ENCODE measurements at regions not wholly inside any gene's neighbourhood (a gene's known extent, or its start where the extent isn't known, plus 50 kb on each side); places are given as distances from the start of the nearest gene placed in this dataset.

DNA sequence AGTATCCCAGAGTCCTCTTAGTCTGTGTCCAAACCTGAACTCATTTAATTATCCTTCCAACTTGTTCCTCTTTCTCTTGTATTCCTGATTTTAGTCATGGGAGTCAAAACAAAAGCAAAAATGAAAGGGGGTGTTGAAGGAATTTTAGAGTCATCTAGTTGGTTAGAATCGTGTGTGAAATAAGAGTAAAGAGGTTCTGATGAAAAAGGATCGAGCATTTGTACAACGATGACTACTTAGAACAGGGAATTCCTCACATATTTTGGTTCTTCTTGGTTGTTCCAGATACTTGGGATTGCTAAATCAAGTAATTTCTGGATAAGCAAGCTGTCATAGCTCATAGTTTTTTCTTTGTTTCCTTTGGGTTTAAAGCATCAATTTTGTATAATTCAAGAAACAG lies 194.4 kb downstream of the BCOR start:
- intact Hi-C loops (cut with DNase I), result no loop called here
- Histone ChIP-seq H3K27ac (no peak overlapping the region), H3K27me3 (no peaks in the 10 kb centered on the region), H3K4me1 (peaks cover 16% of the 10 kb centered on the region), H3K9me3 (no peaks in the 10 kb centered on the region), H3K4me3 (no peak overlapping the region), H3K36me3 (replicated peaks in 1 of 2; ENCODE audit: insufficient read depth in 1 of 2, low read depth in 2 of 2) (no peaks in the 10 kb centered on the region)
- ATAC-seq, result no peak
- TF ChIP-seq, protein P1, sequence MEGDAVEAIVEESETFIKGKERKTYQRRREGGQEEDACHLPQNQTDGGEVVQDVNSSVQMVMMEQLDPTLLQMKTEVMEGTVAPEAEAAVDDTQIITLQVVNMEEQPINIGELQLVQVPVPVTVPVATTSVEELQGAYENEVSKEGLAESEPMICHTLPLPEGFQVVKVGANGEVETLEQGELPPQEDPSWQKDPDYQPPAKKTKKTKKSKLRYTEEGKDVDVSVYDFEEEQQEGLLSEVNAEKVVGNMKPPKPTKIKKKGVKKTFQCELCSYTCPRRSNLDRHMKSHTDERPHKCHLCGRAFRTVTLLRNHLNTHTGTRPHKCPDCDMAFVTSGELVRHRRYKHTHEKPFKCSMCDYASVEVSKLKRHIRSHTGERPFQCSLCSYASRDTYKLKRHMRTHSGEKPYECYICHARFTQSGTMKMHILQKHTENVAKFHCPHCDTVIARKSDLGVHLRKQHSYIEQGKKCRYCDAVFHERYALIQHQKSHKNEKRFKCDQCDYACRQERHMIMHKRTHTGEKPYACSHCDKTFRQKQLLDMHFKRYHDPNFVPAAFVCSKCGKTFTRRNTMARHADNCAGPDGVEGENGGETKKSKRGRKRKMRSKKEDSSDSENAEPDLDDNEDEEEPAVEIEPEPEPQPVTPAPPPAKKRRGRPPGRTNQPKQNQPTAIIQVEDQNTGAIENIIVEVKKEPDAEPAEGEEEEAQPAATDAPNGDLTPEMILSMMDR (IDR thresholded peaks at IDR 0.05), result no peak
- no peak for TF ChIP-seq POLR2A (IDR thresholded peaks at IDR 0.05)
- 50 to 82% methylated on average over 3 of the region's 3 CpGs for WGBS, 2 donors
- DNase-seq, result no peak

DNA sequence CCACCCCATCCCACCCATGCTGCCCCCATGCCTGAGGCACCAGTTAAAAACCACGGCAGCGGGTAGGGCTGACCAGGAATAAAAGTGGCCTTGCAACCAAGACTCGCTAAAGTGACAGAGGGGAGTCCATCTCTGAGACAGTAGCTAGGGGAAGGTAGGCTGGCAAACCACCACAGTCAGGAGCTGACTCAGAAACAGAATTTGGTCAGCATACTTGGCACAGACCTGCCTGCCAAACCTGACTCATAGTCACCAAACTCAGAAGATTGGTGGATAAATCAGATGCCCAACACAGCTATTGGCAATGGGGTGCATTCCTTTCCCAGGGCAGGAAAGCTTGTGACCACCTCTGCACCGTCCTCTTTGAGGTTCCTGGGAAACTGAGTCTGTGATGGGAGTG lies 193.8 kb downstream of the BCOR start:
- Histone ChIP-seq H3K9me3 (no peaks in the 10 kb centered on the region), H3K4me3 (no peak overlapping the region), H3K27me3 (no peaks in the 10 kb centered on the region), H3K36me3 (replicated peaks in 1 of 2; ENCODE audit: insufficient read depth in 1 of 2, low read depth in 2 of 2) (no peaks in the 10 kb centered on the region), H3K27ac (no peak overlapping the region), H3K4me1 (peaks cover 16% of the 10 kb centered on the region)
- TF ChIP-seq, protein P1 (IDR thresholded peaks at IDR 0.05), result no peak
- no peak for TF ChIP-seq POLR2A (IDR thresholded peaks at IDR 0.05)
- intact Hi-C loops (cut with DNase I), result no loop called here
- ATAC-seq (no peak), DNase-seq (no peak)
- 100% methylated on average over 1 to 3 of the region's 4 CpGs for WGBS, 2 donors

DNA sequence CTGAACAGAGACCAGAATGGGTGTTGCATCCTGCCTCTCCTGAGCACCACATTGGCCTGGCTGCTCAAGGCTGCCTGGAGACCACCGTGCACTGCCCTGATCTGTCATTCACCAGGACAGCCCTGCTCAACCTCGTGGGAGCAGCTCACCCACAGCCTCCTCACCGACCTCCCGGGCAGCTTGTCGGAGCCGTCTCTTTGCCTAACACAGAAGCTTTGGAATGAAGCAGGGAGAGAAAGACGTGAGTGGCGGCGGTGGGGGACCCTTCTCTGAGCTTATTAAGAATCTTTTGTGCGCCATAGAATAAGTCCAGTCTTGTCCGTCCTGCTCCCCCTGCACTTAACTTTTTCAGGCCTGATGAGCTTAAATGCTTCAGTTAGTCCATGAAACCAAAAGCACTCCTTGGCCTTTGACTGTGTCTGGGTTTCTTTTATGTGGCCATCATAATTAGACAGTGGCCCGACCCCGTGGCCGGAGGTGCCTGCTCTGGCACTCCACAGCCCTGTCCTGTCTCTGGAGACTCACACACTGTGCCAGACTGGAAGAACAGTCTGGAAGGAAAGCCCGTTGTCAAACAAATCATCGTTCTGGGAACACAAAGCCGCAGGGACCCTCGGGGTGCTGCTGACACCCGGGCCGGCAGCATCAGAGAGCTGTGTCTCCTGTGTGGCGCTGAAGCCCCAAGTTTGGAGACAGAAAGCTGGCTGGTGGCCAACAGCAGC lies 192.8 kb downstream of the BCOR start:
- WGBS, 2 donors, result 47 to 67% methylated on average over 6 to 17 of the region's 21 CpGs
- no peak overlapping the region for H3K4me3 ChIP-seq
- peak in 2 of 4 donors; percentile 15 to 33 for DNase-seq
- no peak for ATAC-seq
- peaks cover 16% of the 10 kb centered on the region for H3K4me1 ChIP-seq
- H3K36me3 ChIP-seq (replicated peaks in 1 of 2; ENCODE audit: insufficient read depth in 1 of 2, low read depth in 2 of 2), result no peaks in the 10 kb centered on the region
- no peaks in the 10 kb centered on the region for H3K27me3 ChIP-seq
- intact Hi-C loops (cut with DNase I), result no loop called here
- no peak for TF ChIP-seq POLR2A (IDR thresholded peaks at IDR 0.05)
- TF ChIP-seq, protein P1 (IDR thresholded peaks at IDR 0.05), result no peak
- H3K9me3 ChIP-seq, result no peaks in the 10 kb centered on the region
- peak overlapping the region in 3 of 4 donors; percentile 40 to 68 (median 49) for H3K27ac ChIP-seq

DNA sequence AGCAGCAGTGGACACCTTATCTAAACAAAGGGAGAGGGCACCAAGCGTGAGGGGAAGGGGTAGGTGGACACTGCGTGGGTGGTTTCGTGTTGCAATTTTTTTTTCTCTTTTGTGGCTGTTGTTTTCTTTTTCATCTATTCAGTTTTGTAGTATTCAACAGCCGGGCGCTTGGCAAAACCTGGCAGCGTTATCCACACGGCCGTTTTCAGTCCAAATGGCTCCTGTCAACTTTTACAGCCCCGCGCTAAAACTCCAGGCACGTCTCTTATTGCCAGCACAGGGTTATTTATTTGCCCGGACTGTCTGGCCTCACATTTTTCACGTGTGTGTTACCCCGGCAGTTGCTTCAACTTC lies 192.2 kb downstream of the BCOR start:
- intact Hi-C loops (cut with DNase I), result no loop called here
- no peaks in the 10 kb centered on the region for H3K27me3 ChIP-seq
- H3K4me1 ChIP-seq, result peaks cover 16% of the 10 kb centered on the region
- 7 to 22% methylated on average over 14 of the region's 14 CpGs for WGBS, 2 donors
- TF ChIP-seq, protein P1 (IDR thresholded peaks at IDR 0.05), result no peak
- TF ChIP-seq POLR2A (IDR thresholded peaks at IDR 0.05), result no peak
- H3K4me3 ChIP-seq, result no peak overlapping the region
- H3K9me3 ChIP-seq, result no peaks in the 10 kb centered on the region
- H3K27ac ChIP-seq, result peak overlapping the region in 3 of 4 donors; percentile 40 to 68 (median 59)
- no peaks in the 10 kb centered on the region for H3K36me3 ChIP-seq (replicated peaks in 1 of 2; ENCODE audit: insufficient read depth in 1 of 2, low read depth in 2 of 2)
- DNase-seq (peak; percentile 27 to 61 (median 54)), ATAC-seq (peak; percentile 61)

DNA sequence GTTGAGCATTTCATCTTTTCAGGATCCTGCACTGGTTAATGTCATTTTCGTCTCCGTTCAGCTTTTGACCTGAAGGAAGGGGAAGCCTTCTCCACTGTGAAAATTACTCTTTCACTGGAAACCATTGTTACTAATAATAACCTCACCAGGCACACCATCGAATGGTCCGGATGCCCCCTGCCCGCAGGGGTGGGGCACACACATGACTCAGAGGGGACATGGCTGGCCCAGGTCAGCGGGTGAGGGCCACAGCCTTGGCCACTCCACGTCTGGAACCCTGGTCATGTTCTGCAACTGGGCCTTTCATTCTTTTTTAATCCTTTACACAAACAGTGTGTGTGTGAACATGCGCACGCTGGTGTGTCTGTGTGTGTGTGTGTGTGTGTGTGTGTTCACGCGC lies 191.8 kb downstream of the BCOR start:
- DNase-seq, result no peak
- H3K4me1 ChIP-seq, result peaks cover 16% of the 10 kb centered on the region
- H3K9me3 ChIP-seq, result no peaks in the 10 kb centered on the region
- ATAC-seq, result no peak
- TF ChIP-seq, protein P1 (IDR thresholded peaks at IDR 0.05), result no peak
- TF ChIP-seq POLR2A (IDR thresholded peaks at IDR 0.05), result no peak
- intact Hi-C loops (cut with DNase I), result no loop called here
- no peaks in the 10 kb centered on the region for H3K36me3 ChIP-seq (replicated peaks in 1 of 2; ENCODE audit: insufficient read depth in 1 of 2, low read depth in 2 of 2)
- H3K4me3 ChIP-seq, result no peak overlapping the region
- peak overlapping the region in 3 of 4 donors; percentile 40 to 68 (median 59) for H3K27ac ChIP-seq
- WGBS, 2 donors, result 49 to 50% methylated on average over 6 to 11 of the region's 11 CpGs
- H3K27me3 ChIP-seq, result no peaks in the 10 kb centered on the region

All from body of pancreas (tissue), 4 donors.